ENCODE measurements at regions not wholly inside any gene's neighbourhood (a gene's known extent, or its start where the extent isn't known, plus 50 kb on each side); places are given as distances from the start of the nearest gene placed in this dataset.

DNA sequence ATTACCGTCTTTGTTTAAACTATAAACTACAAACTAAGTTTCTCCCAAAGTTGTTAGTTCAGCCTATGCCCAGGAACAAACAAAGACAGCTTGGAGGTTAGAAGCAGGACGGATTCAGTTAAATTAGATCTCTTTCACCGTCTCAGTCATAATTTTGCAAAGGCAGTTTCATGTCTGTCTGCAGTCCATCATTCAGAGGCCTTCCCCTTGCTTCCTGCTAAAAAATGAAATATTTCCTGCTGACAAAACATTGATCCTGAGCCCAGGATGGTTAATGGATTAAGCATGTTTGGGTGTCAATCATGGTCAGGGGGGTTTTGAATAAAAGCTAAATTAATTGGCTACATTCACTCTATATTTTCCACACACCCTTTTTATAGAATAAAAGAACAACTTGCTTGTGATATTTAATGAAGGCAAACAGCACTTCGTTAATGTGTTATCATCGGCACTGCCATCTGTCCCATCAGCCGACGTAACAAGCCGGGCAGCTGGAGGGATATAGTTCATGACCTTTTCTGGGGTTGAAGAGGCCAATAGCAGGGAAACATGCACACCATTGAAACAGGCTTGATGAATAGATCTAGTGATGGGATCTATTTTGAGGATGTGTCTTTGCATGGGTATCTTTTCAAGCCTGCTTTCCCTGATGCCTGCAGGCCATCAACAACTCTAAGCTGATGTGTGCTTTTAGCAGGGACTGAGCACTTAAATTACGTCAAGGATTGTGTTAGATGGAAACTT lies 521.3 kb upstream of the TMEM132C start:
- DNase-seq: no peak
- Histone ChIP-seq H3K27me3 (ENCODE audit: insufficient read depth, low read depth, severe bottlenecking) (no peaks in the 10 kb centered on the region), H3K27ac (no peak overlapping the region), H3K4me3 (ENCODE audit: low read depth, low read length) (no peak overlapping the region), H3K9me3 (ENCODE audit: severe bottlenecking) (no peaks in the 10 kb centered on the region), H3K36me3 (no peaks in the 10 kb centered on the region)
- TF ChIP-seq, protein P1, sequence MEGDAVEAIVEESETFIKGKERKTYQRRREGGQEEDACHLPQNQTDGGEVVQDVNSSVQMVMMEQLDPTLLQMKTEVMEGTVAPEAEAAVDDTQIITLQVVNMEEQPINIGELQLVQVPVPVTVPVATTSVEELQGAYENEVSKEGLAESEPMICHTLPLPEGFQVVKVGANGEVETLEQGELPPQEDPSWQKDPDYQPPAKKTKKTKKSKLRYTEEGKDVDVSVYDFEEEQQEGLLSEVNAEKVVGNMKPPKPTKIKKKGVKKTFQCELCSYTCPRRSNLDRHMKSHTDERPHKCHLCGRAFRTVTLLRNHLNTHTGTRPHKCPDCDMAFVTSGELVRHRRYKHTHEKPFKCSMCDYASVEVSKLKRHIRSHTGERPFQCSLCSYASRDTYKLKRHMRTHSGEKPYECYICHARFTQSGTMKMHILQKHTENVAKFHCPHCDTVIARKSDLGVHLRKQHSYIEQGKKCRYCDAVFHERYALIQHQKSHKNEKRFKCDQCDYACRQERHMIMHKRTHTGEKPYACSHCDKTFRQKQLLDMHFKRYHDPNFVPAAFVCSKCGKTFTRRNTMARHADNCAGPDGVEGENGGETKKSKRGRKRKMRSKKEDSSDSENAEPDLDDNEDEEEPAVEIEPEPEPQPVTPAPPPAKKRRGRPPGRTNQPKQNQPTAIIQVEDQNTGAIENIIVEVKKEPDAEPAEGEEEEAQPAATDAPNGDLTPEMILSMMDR (IDR thresholded peaks at IDR 0.05; ENCODE audit: low read depth, low read length): no peak

DNA sequence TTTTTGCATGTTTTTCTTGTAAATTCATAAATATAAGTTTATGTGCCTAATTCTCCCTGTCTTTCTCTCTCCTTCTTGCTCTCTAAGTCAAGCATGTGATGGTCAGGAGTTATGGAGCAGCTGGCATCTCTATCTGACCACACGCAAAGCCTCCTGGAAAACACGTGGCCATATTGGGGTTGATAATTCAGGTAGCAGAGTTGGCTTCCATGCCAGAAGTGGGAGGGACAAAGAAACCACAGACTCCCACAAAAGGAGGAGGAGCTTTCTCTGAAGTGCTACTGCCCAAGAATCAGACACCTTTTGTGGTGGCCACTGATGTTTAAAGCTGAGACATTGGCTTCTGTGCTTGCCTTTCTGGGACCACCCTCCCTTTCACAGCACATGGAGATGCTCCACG lies 517.6 kb upstream of the TMEM132C start:
- no peak overlapping the region for H3K4me3 ChIP-seq (ENCODE audit: low read depth, low read length)
- H3K27ac ChIP-seq: no peak overlapping the region
- no peaks in the 10 kb centered on the region for H3K36me3 ChIP-seq
- TF ChIP-seq, protein P1 (IDR thresholded peaks at IDR 0.05; ENCODE audit: low read depth, low read length): no peak
- no peak for DNase-seq
- no peaks in the 10 kb centered on the region for H3K9me3 ChIP-seq (ENCODE audit: severe bottlenecking)
- no peaks in the 10 kb centered on the region for H3K27me3 ChIP-seq (ENCODE audit: insufficient read depth, low read depth, severe bottlenecking)

- H3K27me3 ChIP-seq (ENCODE audit: insufficient read depth, low read depth, severe bottlenecking): no peaks in the 10 kb centered on the region
- no peak for DNase-seq
- H3K27ac ChIP-seq: no peak overlapping the region
- H3K4me3 ChIP-seq (ENCODE audit: low read depth, low read length): no peak overlapping the region
- no peaks in the 10 kb centered on the region for H3K36me3 ChIP-seq
- TF ChIP-seq, protein P1 (IDR thresholded peaks at IDR 0.05; ENCODE audit: low read depth, low read length): no peak
- no peaks in the 10 kb centered on the region for H3K9me3 ChIP-seq (ENCODE audit: severe bottlenecking)
Observed at GRCh38 chr12:127750076-127750840, 516.7 kb upstream of the TMEM132C start.

GRCh38 chr12:127752802-127753201 lies 514.2 kb upstream of the TMEM132C start:
- no peaks in the 10 kb centered on the region for H3K36me3 ChIP-seq
- H3K27me3 ChIP-seq (ENCODE audit: insufficient read depth, low read depth, severe bottlenecking): no peaks in the 10 kb centered on the region
- H3K9me3 ChIP-seq (ENCODE audit: severe bottlenecking): no peaks in the 10 kb centered on the region
- TF ChIP-seq, protein P1 (IDR thresholded peaks at IDR 0.05; ENCODE audit: low read depth, low read length): no peak
- DNase-seq: no peak
- no peak overlapping the region for H3K27ac ChIP-seq
- H3K4me3 ChIP-seq (ENCODE audit: low read depth, low read length): no peak overlapping the region

GRCh38 chr12:127760357-127760756 lies 506.6 kb upstream of the TMEM132C start:
- Histone ChIP-seq H3K27ac (no peak overlapping the region), H3K27me3 (ENCODE audit: insufficient read depth, low read depth, severe bottlenecking) (no peaks in the 10 kb centered on the region), H3K36me3 (no peaks in the 10 kb centered on the region), H3K4me3 (ENCODE audit: low read depth, low read length) (no peak overlapping the region), H3K9me3 (ENCODE audit: severe bottlenecking) (no peaks in the 10 kb centered on the region)
- TF ChIP-seq, protein P1 (IDR thresholded peaks at IDR 0.05; ENCODE audit: low read depth, low read length): no peak
- DNase-seq: no peak
